GM12873 (cell line): ENCODE measurements at regions not wholly inside any gene's neighbourhood (a gene's known extent, or its start where the extent isn't known, plus 50 kb on each side); places are given as distances from the start of the nearest gene placed in this dataset.

Source experiments
- TF ChIP-seq, protein P1 (sequence below): IDR thresholded peaks from 2 replicates; pipeline ENCODE4 v1.5.1; 2012; ENCODE audit warnings: low read depth, mild to moderate bottlenecking, moderate library complexity, low read length, control low read depth; ENCODE audit not compliant: insufficient read depth; ENCODE audit errors: missing control alignments

DNA sequence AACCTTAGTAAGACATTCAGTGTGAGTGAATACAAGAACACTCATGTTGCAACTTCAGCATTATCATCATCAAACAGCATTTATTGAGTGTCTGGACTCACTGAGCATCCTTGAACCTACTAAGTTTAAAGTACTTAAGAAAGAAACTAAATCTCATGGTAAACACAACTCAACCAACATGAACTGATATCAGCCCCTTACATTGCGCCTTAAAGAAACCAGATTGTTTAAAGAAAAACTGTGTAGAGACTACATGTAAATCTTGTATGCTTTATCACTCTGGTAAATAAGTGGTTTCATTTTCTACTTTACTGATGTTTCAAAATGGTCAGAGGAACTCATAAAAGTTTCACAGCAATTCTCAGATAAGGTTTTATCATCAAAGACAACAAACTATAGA lies 157.5 kb upstream of the FERD3L start:
- TF ChIP-seq, protein P1, sequence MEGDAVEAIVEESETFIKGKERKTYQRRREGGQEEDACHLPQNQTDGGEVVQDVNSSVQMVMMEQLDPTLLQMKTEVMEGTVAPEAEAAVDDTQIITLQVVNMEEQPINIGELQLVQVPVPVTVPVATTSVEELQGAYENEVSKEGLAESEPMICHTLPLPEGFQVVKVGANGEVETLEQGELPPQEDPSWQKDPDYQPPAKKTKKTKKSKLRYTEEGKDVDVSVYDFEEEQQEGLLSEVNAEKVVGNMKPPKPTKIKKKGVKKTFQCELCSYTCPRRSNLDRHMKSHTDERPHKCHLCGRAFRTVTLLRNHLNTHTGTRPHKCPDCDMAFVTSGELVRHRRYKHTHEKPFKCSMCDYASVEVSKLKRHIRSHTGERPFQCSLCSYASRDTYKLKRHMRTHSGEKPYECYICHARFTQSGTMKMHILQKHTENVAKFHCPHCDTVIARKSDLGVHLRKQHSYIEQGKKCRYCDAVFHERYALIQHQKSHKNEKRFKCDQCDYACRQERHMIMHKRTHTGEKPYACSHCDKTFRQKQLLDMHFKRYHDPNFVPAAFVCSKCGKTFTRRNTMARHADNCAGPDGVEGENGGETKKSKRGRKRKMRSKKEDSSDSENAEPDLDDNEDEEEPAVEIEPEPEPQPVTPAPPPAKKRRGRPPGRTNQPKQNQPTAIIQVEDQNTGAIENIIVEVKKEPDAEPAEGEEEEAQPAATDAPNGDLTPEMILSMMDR = no peak

- TF ChIP-seq, protein P1 = no peak
These were observed 151.4 kb upstream of the FERD3L start for GRCh38 chr7:19296617-19297016.

DNA sequence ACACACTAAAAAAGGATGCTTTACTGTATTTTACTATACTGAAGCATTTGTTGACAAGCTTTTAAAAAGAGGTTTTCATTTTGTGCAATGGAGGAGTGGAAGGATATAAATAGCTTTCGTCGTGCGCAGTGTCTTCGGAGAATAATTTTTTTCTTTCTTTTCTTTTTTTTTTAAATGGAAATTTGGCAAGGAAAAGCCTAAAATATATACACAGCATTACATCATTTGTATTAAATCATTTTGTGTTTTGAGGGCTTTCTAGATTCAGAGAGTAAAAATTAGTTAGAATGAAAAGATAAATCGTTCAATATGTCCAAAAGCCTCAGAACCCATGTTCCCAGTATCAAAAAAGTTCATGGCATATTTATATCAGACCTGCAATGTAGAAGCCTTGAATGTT lies 150.2 kb upstream of the FERD3L start:
- TF ChIP-seq, protein P1 = no peak

- TF ChIP-seq, protein P1 = no peak
These were observed 149.4 kb upstream of the FERD3L start for GRCh38 chr7:19294619-19295018.

GRCh38 chr7:19293431-19293830 lies 148.2 kb upstream of the FERD3L start:
- TF ChIP-seq, protein P1 = no peak

GRCh38 chr7:19290968-19291367 lies 145.7 kb upstream of the FERD3L start:
- TF ChIP-seq, protein P1 = no peak

DNA sequence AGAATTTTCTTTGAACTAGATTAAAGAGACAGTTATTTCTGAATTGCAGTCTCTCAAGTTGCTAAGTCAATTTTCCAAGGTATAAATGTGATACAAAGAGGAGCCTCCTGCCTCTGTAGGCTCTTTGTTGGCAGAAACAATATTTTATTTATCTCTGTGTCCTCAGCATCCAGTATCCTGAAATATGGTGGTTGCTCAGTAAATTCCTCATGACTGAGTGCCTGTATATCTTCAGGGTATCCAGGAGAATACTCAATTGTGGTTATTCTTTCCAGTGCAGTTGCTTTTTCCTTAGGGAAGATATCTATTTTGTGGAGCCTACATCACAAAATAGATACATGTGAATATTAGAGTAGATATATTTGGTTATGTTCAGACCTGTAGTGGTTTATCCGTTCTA lies 144.8 kb upstream of the FERD3L start:
- TF ChIP-seq, protein P1 = no peak
